Central memory CD8-positive, alpha-beta T cell (primary cell): ENCODE measurements at regions not wholly inside any gene's neighbourhood (a gene's known extent, or its start where the extent isn't known, plus 50 kb on each side); places are given as distances from the start of the nearest gene placed in this dataset.

Experiments used
- ATAC-seq: fragments of 150-1000 bp; cut with Tn5 transposase; replicated peaks from 2 replicates; pipeline ENCODE4 v1.10.0; 2022; ENCODE audit warnings: mild to moderate bottlenecking, moderate FRiP score, moderate number of reproducible peaks; ENCODE audit not compliant: poor library complexity, severe bottlenecking; ENCODE audit errors: extremely low read depth
- DNase-seq, 2 donors: peaks; one replicate each; pipeline ENCODE4 v3.0.0; 2021; ENCODE audit warnings: low spot score in 2 of 2
- H3K27ac Mint-ChIP-seq: one replicate; pipeline ENCODE4 v1.8.0; 2022; ENCODE audit warnings: low read depth, mild to moderate bottlenecking, moderate library complexity, mixed read lengths
- H3K27me3 Mint-ChIP-seq: one replicate; pipeline ENCODE4 v1.8.0; 2022; ENCODE audit warnings: mixed read lengths
- H3K36me3 Mint-ChIP-seq: one replicate; pipeline ENCODE4 v1.8.0; 2022; ENCODE audit warnings: mild to moderate bottlenecking, moderate library complexity, mixed read lengths; ENCODE audit not compliant: insufficient read depth
- H3K4me1 Mint-ChIP-seq: one replicate; pipeline ENCODE4 v1.8.0; 2022; ENCODE audit warnings: mixed read lengths
- H3K4me3 Mint-ChIP-seq: one replicate; pipeline ENCODE4 v1.8.0; 2022; ENCODE audit warnings: mild to moderate bottlenecking, moderate library complexity, mixed read lengths
- H3K9me3 Mint-ChIP-seq: one replicate; pipeline ENCODE4 v1.8.0; 2022; ENCODE audit warnings: mixed read lengths

- DNase-seq (no peak), ATAC-seq (no peak)
- Mint-ChIP-seq H3K4me3 (no peak overlapping the region), H3K27me3 (no peaks in the 10 kb centered on the region), H3K36me3 (peaks cover 1% of the 10 kb centered on the region), H3K27ac (peak overlapping the region; percentile 16), H3K9me3 (no peaks in the 10 kb centered on the region), H3K4me1 (peaks cover 17% of the 10 kb centered on the region)
These were observed 508.7 kb upstream of the DIPK2B start for GRCh38 chrX:45709381-45709780.

GRCh38 chrX:45699158-45699557 lies 498.5 kb upstream of the DIPK2B start:
- H3K4me1 Mint-ChIP-seq: no peaks in the 10 kb centered on the region
- H3K27ac Mint-ChIP-seq: no peak overlapping the region
- ATAC-seq (no peak), DNase-seq (no peak)
- no peak overlapping the region for H3K4me3 Mint-ChIP-seq
- no peaks in the 10 kb centered on the region for H3K9me3 Mint-ChIP-seq
- no peaks in the 10 kb centered on the region for H3K27me3 Mint-ChIP-seq
- H3K36me3 Mint-ChIP-seq: no peaks in the 10 kb centered on the region

DNA sequence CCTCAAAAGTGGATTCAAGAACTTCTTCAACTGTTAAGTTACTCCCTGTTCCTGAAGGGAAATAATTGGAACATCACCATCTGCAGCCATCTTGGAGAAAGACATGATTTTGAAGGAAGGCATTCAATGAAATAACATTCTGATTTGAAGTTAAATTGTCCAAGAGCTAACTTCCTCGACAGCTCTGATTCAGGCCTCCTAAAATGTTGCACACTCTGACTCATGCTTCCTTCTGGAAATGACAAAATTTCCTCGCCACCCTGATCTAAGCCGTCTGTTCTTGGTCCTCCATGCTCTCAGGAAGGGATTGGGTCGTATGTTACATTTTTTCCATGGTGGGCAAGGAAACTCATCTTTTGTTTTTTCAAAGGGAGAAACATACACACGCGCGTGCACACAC lies 496.9 kb upstream of the DIPK2B start:
- H3K36me3 Mint-ChIP-seq: no peaks in the 10 kb centered on the region
- H3K4me3 Mint-ChIP-seq: no peak overlapping the region
- no peaks in the 10 kb centered on the region for H3K9me3 Mint-ChIP-seq
- no peak for DNase-seq
- no peaks in the 10 kb centered on the region for H3K4me1 Mint-ChIP-seq
- ATAC-seq: no peak
- H3K27me3 Mint-ChIP-seq: no peaks in the 10 kb centered on the region
- no peak overlapping the region for H3K27ac Mint-ChIP-seq

DNA sequence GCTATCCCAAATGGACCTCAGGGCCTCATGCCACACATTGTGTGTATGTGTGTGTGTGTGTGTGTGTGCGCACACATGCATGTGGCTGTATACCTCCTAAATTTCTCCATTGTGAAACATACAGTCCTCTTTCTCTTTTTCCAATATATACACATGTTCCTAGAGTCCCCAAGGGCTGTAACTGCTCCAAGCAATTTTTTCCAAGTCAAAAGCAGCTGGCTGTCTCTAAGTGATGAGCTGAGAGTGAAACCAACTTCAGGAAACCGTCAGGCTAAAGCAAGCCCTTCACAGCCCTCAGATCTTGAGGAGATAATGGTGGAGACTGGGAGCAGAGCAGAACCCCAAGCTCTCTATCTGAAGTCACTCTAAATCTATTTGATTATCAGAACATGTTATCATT lies 496.1 kb upstream of the DIPK2B start:
- ATAC-seq: no peak
- no peak for DNase-seq
- Mint-ChIP-seq H3K4me1 (no peaks in the 10 kb centered on the region), H3K36me3 (no peaks in the 10 kb centered on the region), H3K9me3 (no peaks in the 10 kb centered on the region), H3K4me3 (no peak overlapping the region), H3K27ac (no peak overlapping the region), H3K27me3 (no peaks in the 10 kb centered on the region)

DNA sequence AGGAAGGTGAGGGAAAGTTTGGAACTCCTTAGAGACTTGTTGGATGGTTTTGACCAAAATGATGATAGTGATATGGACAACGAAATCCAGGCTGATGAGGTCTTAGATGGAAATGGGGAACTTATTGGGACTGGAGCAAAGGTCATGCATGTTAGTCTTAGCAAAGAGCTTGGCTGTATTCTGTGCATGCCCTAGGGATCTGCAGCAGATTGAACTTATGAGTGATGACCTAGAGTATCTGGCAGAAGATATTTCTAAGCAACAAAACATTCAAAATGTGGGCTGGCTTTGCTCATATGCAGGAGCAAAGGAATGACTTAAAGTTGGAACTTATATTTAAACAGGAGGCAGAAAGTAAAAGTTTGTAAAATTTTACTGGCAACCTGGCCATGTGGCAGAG lies 489.3 kb upstream of the DIPK2B start:
- no peak for ATAC-seq
- H3K27me3 Mint-ChIP-seq: no peaks in the 10 kb centered on the region
- no peaks in the 10 kb centered on the region for H3K36me3 Mint-ChIP-seq
- H3K4me3 Mint-ChIP-seq: no peak overlapping the region
- no peak overlapping the region for H3K27ac Mint-ChIP-seq
- no peaks in the 10 kb centered on the region for H3K4me1 Mint-ChIP-seq
- H3K9me3 Mint-ChIP-seq: no peaks in the 10 kb centered on the region
- DNase-seq: no peak

DNA sequence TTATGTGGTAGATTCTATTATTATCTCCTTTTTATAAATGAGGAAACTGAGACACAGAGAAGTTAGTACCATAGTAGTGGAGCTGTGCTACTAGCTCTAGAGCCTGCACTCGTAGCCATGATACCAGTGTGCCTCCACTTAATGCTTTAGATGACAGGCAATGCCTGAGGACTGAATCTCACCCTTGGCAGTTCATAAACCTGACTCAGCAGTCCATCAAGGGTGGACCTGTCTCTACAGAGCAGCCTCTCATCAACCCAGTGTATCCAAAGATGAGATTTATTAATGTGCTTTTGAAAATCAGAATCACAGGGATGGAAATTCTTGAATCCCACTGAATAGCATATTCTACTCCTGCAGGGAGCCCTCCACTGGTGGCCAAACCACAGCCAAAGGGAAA lies 483.2 kb upstream of the DIPK2B start:
- DNase-seq (no peak), ATAC-seq (no peak)
- Mint-ChIP-seq H3K4me1 (no peaks in the 10 kb centered on the region), H3K27me3 (no peaks in the 10 kb centered on the region), H3K27ac (no peak overlapping the region), H3K9me3 (no peaks in the 10 kb centered on the region), H3K36me3 (no peaks in the 10 kb centered on the region), H3K4me3 (no peak overlapping the region)

DNA sequence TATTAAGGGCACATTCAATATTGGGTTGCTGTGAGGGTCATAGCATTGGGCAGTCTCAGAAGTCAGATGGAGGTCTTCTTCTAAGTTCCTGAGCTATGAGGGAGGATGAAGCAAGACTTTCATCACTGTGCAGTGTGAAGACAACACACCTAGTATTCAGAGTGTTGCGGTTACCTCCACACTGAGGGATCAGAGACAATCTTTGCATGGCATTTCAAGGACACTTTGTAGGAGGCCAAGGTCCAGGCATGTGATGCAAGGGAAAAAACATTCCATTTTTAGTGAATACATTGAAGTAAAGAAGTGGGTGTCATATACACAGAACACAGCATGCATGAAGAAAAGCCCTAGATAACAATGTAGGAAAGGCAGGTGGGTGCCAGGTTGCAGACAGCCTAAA lies 481.2 kb upstream of the DIPK2B start:
- H3K4me3 Mint-ChIP-seq: no peak overlapping the region
- H3K27ac Mint-ChIP-seq: no peak overlapping the region
- H3K9me3 Mint-ChIP-seq: no peaks in the 10 kb centered on the region
- H3K4me1 Mint-ChIP-seq: no peaks in the 10 kb centered on the region
- no peaks in the 10 kb centered on the region for H3K27me3 Mint-ChIP-seq
- DNase-seq (no peak), ATAC-seq (no peak)
- H3K36me3 Mint-ChIP-seq: no peaks in the 10 kb centered on the region

DNA sequence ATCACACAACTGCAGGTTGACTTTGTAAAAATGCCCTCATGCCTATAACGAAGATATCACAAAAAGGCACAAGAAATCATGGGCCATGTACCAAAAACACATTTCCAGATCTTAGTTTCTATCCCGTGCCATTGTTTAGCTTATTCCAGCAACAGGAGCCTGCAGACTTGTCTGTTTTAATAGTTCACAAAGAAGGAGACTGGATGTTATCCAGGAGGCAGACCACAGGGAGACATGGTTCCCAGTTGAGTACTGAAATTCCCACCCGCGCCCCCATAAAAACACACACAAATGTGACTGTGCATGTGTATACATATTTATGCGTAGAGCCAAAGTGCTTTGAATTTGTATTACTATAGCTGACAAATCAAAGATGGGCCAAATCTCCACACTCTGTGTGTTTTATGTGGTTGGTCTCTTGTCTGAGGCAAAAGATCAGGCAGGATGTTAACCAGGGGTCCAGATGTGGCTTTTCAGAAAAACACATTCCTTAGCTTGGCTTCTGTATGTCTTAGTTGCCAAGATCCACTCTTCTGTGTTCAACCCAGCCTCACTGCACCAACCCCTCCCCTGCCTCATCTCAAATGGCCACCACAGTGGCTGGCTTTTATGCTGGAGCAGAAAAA lies 469.2 kb upstream of the DIPK2B start:
- Mint-ChIP-seq H3K4me1 (no peaks in the 10 kb centered on the region), H3K27me3 (no peaks in the 10 kb centered on the region), H3K9me3 (no peaks in the 10 kb centered on the region), H3K27ac (no peak overlapping the region), H3K4me3 (no peak overlapping the region), H3K36me3 (peaks cover 1% of the 10 kb centered on the region)
- DNase-seq (no peak), ATAC-seq (no peak)

- Mint-ChIP-seq H3K36me3 (peaks cover 1% of the 10 kb centered on the region), H3K27me3 (no peaks in the 10 kb centered on the region)
These were observed 468.2 kb upstream of the DIPK2B start for GRCh38 chrX:45668686-45669443.

GRCh38 chrX:45667666-45668065 lies 467.0 kb upstream of the DIPK2B start:
- no peaks in the 10 kb centered on the region for H3K9me3 Mint-ChIP-seq
- H3K27ac Mint-ChIP-seq: no peak overlapping the region
- DNase-seq (no peak), ATAC-seq (no peak)
- no peaks in the 10 kb centered on the region for H3K27me3 Mint-ChIP-seq
- H3K4me3 Mint-ChIP-seq: no peak overlapping the region
- no peaks in the 10 kb centered on the region for H3K4me1 Mint-ChIP-seq
- H3K36me3 Mint-ChIP-seq: peaks cover 1% of the 10 kb centered on the region

More at GRCh38 chrX:45668686-45669443, 468.2 kb upstream of the DIPK2B start:
- Mint-ChIP-seq H3K4me1 (no peaks in the 10 kb centered on the region), H3K4me3 (no peak overlapping the region), H3K9me3 (no peaks in the 10 kb centered on the region), H3K27ac (no peak overlapping the region)
- ATAC-seq: no peak
- no peak for DNase-seq

DNA sequence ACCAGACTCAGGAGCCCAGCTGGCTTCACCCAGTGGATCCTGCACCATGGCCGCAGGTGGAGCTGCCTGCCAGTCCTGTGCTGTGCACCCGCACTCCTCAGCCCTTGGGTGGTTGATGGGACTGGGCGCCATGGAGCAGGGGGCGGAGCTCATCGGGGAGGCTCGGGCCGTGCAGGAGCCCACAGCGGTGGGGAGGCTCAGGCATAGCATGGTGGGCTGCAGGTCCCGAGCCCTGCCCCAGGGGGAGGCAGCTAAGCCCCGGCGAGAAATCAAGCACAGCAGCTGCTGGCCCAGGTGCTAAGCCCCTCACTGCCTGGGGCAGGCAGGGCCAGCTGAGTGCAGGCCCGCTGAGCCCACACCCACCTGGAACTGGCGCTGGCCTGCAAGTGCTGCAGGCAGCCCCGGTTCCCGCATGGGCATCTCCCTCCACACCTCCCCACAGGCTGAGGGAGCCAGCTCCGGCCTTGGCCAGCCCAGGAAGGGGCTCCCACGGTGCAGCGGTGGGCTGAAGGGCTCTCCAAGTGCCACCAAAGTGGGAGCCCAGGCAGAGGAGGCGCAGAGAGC lies 464.1 kb upstream of the DIPK2B start:
- H3K36me3 Mint-ChIP-seq: no peaks in the 10 kb centered on the region
- no peak overlapping the region for H3K4me3 Mint-ChIP-seq
- no peaks in the 10 kb centered on the region for H3K27me3 Mint-ChIP-seq
- no peak for ATAC-seq
- no peak overlapping the region for H3K27ac Mint-ChIP-seq
- H3K4me1 Mint-ChIP-seq: no peaks in the 10 kb centered on the region
- no peaks in the 10 kb centered on the region for H3K9me3 Mint-ChIP-seq
- no peak for DNase-seq

DNA sequence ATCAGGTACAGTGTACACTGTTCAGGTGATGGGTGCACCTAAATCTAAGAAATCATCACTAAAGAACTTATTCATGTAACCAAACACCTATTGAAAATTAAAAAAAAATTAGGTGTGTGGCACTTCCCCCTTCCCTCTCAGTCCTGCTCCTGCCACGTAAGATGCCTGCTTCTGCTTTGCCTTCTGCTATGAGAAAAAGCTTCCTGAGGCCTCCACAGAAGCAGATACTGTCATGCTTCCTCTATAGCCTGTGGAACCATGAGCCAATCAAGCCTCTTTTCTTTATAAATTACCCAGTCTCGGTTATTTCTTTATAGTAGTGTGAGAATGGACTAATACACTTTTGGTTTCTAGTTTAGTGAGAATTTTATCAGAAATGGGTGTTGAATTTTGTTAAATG lies 459.8 kb upstream of the DIPK2B start:
- no peak overlapping the region for H3K4me3 Mint-ChIP-seq
- no peak for DNase-seq
- no peak overlapping the region for H3K27ac Mint-ChIP-seq
- H3K36me3 Mint-ChIP-seq: no peaks in the 10 kb centered on the region
- H3K27me3 Mint-ChIP-seq: no peaks in the 10 kb centered on the region
- no peaks in the 10 kb centered on the region for H3K9me3 Mint-ChIP-seq
- ATAC-seq: no peak
- H3K4me1 Mint-ChIP-seq: no peaks in the 10 kb centered on the region

GRCh38 chrX:45633419-45633818 lies 432.7 kb upstream of the DIPK2B start:
- DNase-seq (no peak), ATAC-seq (no peak)
- H3K9me3 Mint-ChIP-seq: no peaks in the 10 kb centered on the region
- peaks cover 18% of the 10 kb centered on the region for H3K27me3 Mint-ChIP-seq
- H3K27ac Mint-ChIP-seq: no peak overlapping the region
- no peaks in the 10 kb centered on the region for H3K4me1 Mint-ChIP-seq
- H3K36me3 Mint-ChIP-seq: no peaks in the 10 kb centered on the region
- H3K4me3 Mint-ChIP-seq: no peak overlapping the region
